ENCODE measurements at regions not wholly inside any gene's neighbourhood (a gene's known extent, or its start where the extent isn't known, plus 50 kb on each side); places are given as distances from the start of the nearest gene placed in this dataset.

GRCh38 chr1:149849111-149849946 is 50.0 kb upstream of the BOLA1 start:
- H3K27me3 ChIP-seq (ENCODE audit: control insufficient read depth, insufficient read depth, low read length) = no peaks in the 10 kb centered on the region
- peaks cover 46% of the 10 kb centered on the region for H3K4me1 ChIP-seq (ENCODE audit: control insufficient read depth, insufficient read depth, low read length)
- H3K36me3 ChIP-seq (ENCODE audit: control insufficient read depth, insufficient read depth, low read length) = 0 out of 2 replicates have a peak, but pooled peaks cover 5% of the 10 kb centered on the region
- peak overlapping the region; percentile 100 for H3K4me3 ChIP-seq (ENCODE audit: low read depth, low read length)
- peak overlapping the region; percentile 87 for H3K27ac ChIP-seq (ENCODE audit: low read depth, low read length)
- peak overlapping the region; percentile 99 for H3K9ac ChIP-seq (ENCODE audit: low read depth, low read length)
- no peaks in the 10 kb centered on the region for H3K9me3 ChIP-seq (ENCODE audit: control insufficient read depth, insufficient read depth, low read length)
